ENCODE measurements at regions not wholly inside any gene's neighbourhood (a gene's known extent, or its start where the extent isn't known, plus 50 kb on each side); places are given as distances from the start of the nearest gene placed in this dataset.
"Not testable (repeated sequence)": the region's sequence is repeated elsewhere in the genome, so short reads cannot be mapped to it uniquely, and the experiment has no call there.

DNA sequence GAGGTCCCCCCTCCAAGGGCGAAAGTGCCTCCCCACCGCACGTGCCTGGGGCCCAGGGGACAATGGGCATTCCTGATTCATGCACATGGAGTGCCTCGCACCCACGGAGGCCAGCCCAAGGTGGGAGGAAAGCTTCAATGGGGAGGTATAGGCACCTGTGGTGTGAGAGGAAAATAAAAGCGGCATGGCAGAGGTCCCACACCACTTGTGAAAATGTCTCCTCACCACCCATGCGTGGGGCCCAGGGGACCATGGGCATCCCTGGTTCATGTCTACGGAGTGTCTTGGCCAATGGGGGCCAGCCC, 384.7 kb downstream of the ALG10 start:
- H3K4me3 ChIP-seq: no peak overlapping the region
- no peak overlapping the region for H3K27ac ChIP-seq
- no peaks in the 10 kb centered on the region for H3K4me1 ChIP-seq
- H3K36me3 ChIP-seq: no peaks in the 10 kb centered on the region
- DNase-seq: peak; percentile 4
- 88% methylated on average over 8 of the region's 8 CpGs; no CpG with 5 or more reads in 1 of the 2 donors for WGBS, 2 donors (ENCODE audit: low coverage in 1 of 2)
- in situ Hi-C loops (cut with MboI; ENCODE audit: low pct_ligation_motif_present in 1 of 4, low pct_unique_long_range_greater_than_20kb in 1 of 4, low sequenced_read_pairs in 3 of 4) (no loop called here), intact Hi-C loops (cut with DNase I; ENCODE audit: low total_unique reads) (no loop called here)
- H3K27me3 ChIP-seq: no peaks in the 10 kb centered on the region
- H3K9me3 ChIP-seq: peaks cover 50 to 84% of the 10 kb centered on the region in 2 donors
- TF ChIP-seq POLR2AphosphoS5 (IDR thresholded peaks at IDR 0.05): no peak
- TF ChIP-seq POLR2A (IDR thresholded peaks at IDR 0.05): no peak
- TF ChIP-seq, protein P1, sequence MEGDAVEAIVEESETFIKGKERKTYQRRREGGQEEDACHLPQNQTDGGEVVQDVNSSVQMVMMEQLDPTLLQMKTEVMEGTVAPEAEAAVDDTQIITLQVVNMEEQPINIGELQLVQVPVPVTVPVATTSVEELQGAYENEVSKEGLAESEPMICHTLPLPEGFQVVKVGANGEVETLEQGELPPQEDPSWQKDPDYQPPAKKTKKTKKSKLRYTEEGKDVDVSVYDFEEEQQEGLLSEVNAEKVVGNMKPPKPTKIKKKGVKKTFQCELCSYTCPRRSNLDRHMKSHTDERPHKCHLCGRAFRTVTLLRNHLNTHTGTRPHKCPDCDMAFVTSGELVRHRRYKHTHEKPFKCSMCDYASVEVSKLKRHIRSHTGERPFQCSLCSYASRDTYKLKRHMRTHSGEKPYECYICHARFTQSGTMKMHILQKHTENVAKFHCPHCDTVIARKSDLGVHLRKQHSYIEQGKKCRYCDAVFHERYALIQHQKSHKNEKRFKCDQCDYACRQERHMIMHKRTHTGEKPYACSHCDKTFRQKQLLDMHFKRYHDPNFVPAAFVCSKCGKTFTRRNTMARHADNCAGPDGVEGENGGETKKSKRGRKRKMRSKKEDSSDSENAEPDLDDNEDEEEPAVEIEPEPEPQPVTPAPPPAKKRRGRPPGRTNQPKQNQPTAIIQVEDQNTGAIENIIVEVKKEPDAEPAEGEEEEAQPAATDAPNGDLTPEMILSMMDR (IDR thresholded peaks at IDR 0.05): no peak
- TF ChIP-seq EP300 (IDR thresholded peaks at IDR 0.05; ENCODE audit: low read depth): no peak

DNA sequence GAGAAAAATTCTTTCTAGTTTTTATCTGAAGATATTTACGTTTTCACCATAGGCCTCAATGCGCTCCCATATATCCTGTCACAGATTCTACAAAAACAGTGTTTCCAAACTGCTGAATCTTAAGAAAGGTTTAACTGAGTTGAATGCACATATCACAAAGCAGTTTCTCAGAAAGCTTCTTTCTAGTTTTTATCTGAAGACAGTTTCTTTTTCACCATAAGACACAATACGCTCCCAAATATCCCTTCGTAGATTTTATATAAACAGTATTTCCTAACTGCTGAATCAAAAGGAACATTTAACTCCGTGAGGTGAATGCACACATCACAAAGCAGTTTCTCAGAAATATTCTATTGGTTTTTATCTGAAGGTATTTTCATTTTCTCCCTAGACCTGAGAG, 385.5 kb downstream of the ALG10 start:
- in situ Hi-C loops (cut with MboI; ENCODE audit: low pct_ligation_motif_present in 1 of 4, low pct_unique_long_range_greater_than_20kb in 1 of 4, low sequenced_read_pairs in 3 of 4): no loop called here
- Histone ChIP-seq H3K36me3 (no peaks in the 10 kb centered on the region), H3K27ac (no peak overlapping the region), H3K27me3 (no peaks in the 10 kb centered on the region), H3K9me3 (peaks cover 47 to 84% of the 10 kb centered on the region in 2 donors), H3K4me3 (no peak overlapping the region), H3K4me1 (no peaks in the 10 kb centered on the region)
- intact Hi-C loops (cut with DNase I; ENCODE audit: low total_unique reads): no loop called here
- no peak for DNase-seq
- WGBS, 2 donors (ENCODE audit: low coverage in 1 of 2): 82 to 84% methylated on average over 5 of the region's 5 CpGs
- TF ChIP-seq, protein P1 (IDR thresholded peaks at IDR 0.05): no peak
- no peak for TF ChIP-seq POLR2A (IDR thresholded peaks at IDR 0.05)
- TF ChIP-seq EP300 (IDR thresholded peaks at IDR 0.05; ENCODE audit: low read depth): no peak
- no peak for TF ChIP-seq POLR2AphosphoS5 (IDR thresholded peaks at IDR 0.05)

DNA sequence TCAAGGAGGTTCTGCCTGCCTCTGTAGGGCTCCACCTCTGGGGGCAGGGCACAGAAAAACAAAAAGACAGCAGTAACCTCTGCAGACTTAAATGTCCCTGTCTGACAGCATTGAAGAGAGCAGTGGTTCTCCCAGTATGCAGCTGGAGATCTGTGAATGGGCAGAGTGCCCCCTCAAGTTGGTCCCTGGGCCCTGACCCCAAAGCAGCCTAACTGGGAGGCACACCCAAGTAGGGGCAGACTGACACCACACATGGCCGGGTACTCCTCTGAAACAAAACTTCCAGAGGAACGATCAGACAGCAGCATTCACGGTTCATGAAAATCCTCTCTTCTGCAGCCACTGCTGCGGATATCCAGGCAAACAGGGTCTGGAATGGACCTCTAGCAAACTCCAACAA, 409.2 kb downstream of the ALG10 start:
- H3K36me3 ChIP-seq; intact Hi-C loops (cut with DNase I; ENCODE audit: low total_unique reads); DNase-seq; H3K27me3 ChIP-seq; H3K4me3 ChIP-seq; H3K4me1 ChIP-seq; H3K27ac ChIP-seq: not testable (repeated sequence)
- peaks cover 10 to 30% of the 10 kb centered on the region in 2 donors for H3K9me3 ChIP-seq
- in situ Hi-C loops (cut with MboI; ENCODE audit: low pct_ligation_motif_present in 1 of 4, low pct_unique_long_range_greater_than_20kb in 1 of 4, low sequenced_read_pairs in 3 of 4): loop anchor here in 1 of 4 donors (25.0 kb wide), 1 partner anchor 94 kb away; no protein-coding TSS in a partner anchor
- 20 to 68% methylated on average over 1 to 4 of the region's 4 CpGs for WGBS, 2 donors (ENCODE audit: low coverage in 1 of 2)

Small RNAs in the stretch of these regions (small RNA-seq; reads per million reads assigned to genes)
- gene RNA5SP357: 2.5 to 6.0 (median 4.2) reads per million in 4 donors
